ENCODE measurements at regions not wholly inside any gene's neighbourhood (a gene's known extent, or its start where the extent isn't known, plus 50 kb on each side); places are given as distances from the start of the nearest gene placed in this dataset.

DNA sequence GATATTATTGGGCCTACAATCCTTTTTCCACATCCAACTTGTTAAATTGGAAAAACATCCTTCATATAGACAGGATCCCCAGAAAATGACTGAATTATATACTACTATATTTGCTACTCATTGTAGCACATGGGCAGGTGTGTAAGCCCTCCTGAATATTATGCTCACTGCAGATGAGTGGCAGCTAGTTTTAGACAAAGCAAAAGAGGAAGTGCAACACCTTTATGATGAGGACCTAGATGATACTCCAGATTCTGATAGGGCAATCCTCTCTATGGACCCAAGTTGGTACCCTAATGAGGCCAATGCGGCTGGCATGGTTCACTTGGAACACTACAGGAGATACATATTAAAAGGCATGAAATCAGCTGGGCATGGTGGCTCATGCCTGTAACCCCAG, 119.1 kb upstream of the PLCL2 start:
- Histone ChIP-seq H3K9me3 (ENCODE audit: control insufficient read depth, insufficient read depth, low read depth, low read length) (no peaks in the 10 kb centered on the region), H3K27ac (ENCODE audit: low read length) (no peak overlapping the region), H3K4me3 (ENCODE audit: low read depth in 2 of 2, low read length in 2 of 2) (no peak overlapping the region), H3K36me3 (ENCODE audit: control insufficient read depth, insufficient read depth, low read length) (no peaks in the 10 kb centered on the region), H3K27me3 (ENCODE audit: control insufficient read depth, insufficient read depth, low read length) (no peaks in the 10 kb centered on the region), H3K4me1 (ENCODE audit: control insufficient read depth, insufficient read depth, low read length) (no peaks in the 10 kb centered on the region)
- ChIA-PET POLR2A (no interaction called here), CTCF (no interaction called here)
- intact Hi-C loops (cut with micrococcal nuclease; ENCODE audit: unreplicated experiment): no loop called here
- ATAC-seq: no peak
- in situ Hi-C loops (cut with HindIII; ENCODE audit: low pct_unique_long_range_greater_than_20kb, low sequenced_read_pairs): no loop called here
- TF ChIP-seq SIN3A (IDR thresholded peaks at IDR 0.05; ENCODE audit: borderline replicate concordance, insufficient read depth, low read depth, low read length) (no peak), POLR2AphosphoS5 (IDR thresholded peaks at IDR 0.05; ENCODE audit: low read depth, low read length) (no peak), TCF7L2 (IDR thresholded peaks at IDR 0.05; ENCODE audit: low read depth, low read length) (no peak)
- TF ChIP-seq, protein P1, sequence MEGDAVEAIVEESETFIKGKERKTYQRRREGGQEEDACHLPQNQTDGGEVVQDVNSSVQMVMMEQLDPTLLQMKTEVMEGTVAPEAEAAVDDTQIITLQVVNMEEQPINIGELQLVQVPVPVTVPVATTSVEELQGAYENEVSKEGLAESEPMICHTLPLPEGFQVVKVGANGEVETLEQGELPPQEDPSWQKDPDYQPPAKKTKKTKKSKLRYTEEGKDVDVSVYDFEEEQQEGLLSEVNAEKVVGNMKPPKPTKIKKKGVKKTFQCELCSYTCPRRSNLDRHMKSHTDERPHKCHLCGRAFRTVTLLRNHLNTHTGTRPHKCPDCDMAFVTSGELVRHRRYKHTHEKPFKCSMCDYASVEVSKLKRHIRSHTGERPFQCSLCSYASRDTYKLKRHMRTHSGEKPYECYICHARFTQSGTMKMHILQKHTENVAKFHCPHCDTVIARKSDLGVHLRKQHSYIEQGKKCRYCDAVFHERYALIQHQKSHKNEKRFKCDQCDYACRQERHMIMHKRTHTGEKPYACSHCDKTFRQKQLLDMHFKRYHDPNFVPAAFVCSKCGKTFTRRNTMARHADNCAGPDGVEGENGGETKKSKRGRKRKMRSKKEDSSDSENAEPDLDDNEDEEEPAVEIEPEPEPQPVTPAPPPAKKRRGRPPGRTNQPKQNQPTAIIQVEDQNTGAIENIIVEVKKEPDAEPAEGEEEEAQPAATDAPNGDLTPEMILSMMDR (IDR thresholded peaks at IDR 0.05): no peak
- TF ChIP-seq, protein P2, sequence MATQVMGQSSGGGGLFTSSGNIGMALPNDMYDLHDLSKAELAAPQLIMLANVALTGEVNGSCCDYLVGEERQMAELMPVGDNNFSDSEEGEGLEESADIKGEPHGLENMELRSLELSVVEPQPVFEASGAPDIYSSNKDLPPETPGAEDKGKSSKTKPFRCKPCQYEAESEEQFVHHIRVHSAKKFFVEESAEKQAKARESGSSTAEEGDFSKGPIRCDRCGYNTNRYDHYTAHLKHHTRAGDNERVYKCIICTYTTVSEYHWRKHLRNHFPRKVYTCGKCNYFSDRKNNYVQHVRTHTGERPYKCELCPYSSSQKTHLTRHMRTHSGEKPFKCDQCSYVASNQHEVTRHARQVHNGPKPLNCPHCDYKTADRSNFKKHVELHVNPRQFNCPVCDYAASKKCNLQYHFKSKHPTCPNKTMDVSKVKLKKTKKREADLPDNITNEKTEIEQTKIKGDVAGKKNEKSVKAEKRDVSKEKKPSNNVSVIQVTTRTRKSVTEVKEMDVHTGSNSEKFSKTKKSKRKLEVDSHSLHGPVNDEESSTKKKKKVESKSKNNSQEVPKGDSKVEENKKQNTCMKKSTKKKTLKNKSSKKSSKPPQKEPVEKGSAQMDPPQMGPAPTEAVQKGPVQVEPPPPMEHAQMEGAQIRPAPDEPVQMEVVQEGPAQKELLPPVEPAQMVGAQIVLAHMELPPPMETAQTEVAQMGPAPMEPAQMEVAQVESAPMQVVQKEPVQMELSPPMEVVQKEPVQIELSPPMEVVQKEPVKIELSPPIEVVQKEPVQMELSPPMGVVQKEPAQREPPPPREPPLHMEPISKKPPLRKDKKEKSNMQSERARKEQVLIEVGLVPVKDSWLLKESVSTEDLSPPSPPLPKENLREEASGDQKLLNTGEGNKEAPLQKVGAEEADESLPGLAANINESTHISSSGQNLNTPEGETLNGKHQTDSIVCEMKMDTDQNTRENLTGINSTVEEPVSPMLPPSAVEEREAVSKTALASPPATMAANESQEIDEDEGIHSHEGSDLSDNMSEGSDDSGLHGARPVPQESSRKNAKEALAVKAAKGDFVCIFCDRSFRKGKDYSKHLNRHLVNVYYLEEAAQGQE (IDR thresholded peaks at IDR 0.05; ENCODE audit: insufficient read depth in 1 of 2, low read depth in 2 of 2, low read length in 1 of 2): no peak
- DNase-seq (ENCODE audit: low read depth, low spot score): no peak
- BruUV-seq (replicated peaks): no TSS peak

DNA sequence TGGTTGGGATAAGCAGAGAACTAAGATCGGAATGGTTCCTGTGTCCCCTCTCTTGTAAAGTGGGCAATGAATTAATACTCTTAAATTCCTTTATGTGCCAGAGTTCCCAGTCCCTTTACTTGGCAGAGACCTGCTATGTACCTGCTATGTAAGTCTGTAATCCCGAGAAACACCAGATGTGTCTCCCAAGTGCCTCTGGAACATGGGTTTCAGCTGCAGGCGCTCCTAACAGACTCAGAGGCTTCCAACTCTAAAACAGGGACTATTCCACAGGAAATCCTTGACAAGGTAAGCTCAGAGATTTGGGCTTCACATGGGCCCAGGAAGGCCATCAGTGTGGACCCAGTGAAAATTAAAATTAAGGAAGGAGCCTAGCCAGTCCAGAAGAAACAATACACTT, 117.7 kb upstream of the PLCL2 start:
- CTCF ChIA-PET: no interaction called here
- intact Hi-C loops (cut with micrococcal nuclease; ENCODE audit: unreplicated experiment): no loop called here
- TF ChIP-seq, protein P2 (IDR thresholded peaks at IDR 0.05; ENCODE audit: insufficient read depth in 1 of 2, low read depth in 2 of 2, low read length in 1 of 2): no peak
- TF ChIP-seq SIN3A (IDR thresholded peaks at IDR 0.05; ENCODE audit: borderline replicate concordance, insufficient read depth, low read depth, low read length): no peak
- TF ChIP-seq, protein P1 (IDR thresholded peaks at IDR 0.05): no peak
- no peak for TF ChIP-seq TCF7L2 (IDR thresholded peaks at IDR 0.05; ENCODE audit: low read depth, low read length)
- TF ChIP-seq POLR2AphosphoS5 (IDR thresholded peaks at IDR 0.05; ENCODE audit: low read depth, low read length): no peak
- Histone ChIP-seq H3K27me3 (ENCODE audit: control insufficient read depth, insufficient read depth, low read length) (no peaks in the 10 kb centered on the region), H3K27ac (ENCODE audit: low read length) (no peak overlapping the region), H3K4me3 (ENCODE audit: low read depth in 2 of 2, low read length in 2 of 2) (no peak overlapping the region), H3K36me3 (ENCODE audit: control insufficient read depth, insufficient read depth, low read length) (no peaks in the 10 kb centered on the region), H3K9me3 (ENCODE audit: control insufficient read depth, insufficient read depth, low read depth, low read length) (no peaks in the 10 kb centered on the region), H3K4me1 (ENCODE audit: control insufficient read depth, insufficient read depth, low read length) (no peaks in the 10 kb centered on the region)
- POLR2A ChIA-PET: no interaction called here
- ATAC-seq (no peak), DNase-seq (ENCODE audit: low read depth, low spot score) (no peak)
- in situ Hi-C loops (cut with HindIII; ENCODE audit: low pct_unique_long_range_greater_than_20kb, low sequenced_read_pairs): no loop called here
- BruUV-seq (replicated peaks): no TSS peak

All from Panc1 (cell line).